ENCODE measurements at regions not wholly inside any gene's neighbourhood (a gene's known extent, or its start where the extent isn't known, plus 50 kb on each side); places are given as distances from the start of the nearest gene placed in this dataset.

GRCh38 chr17:63125987-63126386 lies 160.0 kb downstream of the TANC2 start:
- DNase-seq: no peak

- no peak for DNase-seq
Observed at GRCh38 chr17:63126607-63127006, 160.6 kb downstream of the TANC2 start.

GRCh38 chr17:63132459-63132911 lies 166.4 kb downstream of the TANC2 start:
- DNase-seq: no peak

GRCh38 chr17:63133491-63133890 lies 167.5 kb downstream of the TANC2 start:
- no peak for DNase-seq

- DNase-seq: no peak
Observed at GRCh38 chr17:63134867-63135266, 168.8 kb downstream of the TANC2 start.

- no peak for DNase-seq
Observed at GRCh38 chr17:63136369-63137012, 170.5 kb downstream of the TANC2 start.

GRCh38 chr17:63137163-63137562 lies 171.1 kb downstream of the TANC2 start:
- no peak for DNase-seq

GRCh38 chr17:63138713-63139112 lies 172.7 kb downstream of the TANC2 start:
- no peak for DNase-seq

- DNase-seq: no peak
Observed at GRCh38 chr17:63139356-63139755, 173.3 kb downstream of the TANC2 start.

GRCh38 chr17:63140255-63140654 lies 174.2 kb downstream of the TANC2 start:
- peak in 2 of 58 donors; percentile 32 to 47 for DNase-seq

GRCh38 chr17:63142836-63143235 lies 176.8 kb downstream of the TANC2 start:
- no peak for DNase-seq

- DNase-seq: no peak
Observed at GRCh38 chr17:63150490-63150889, 184.5 kb downstream of the TANC2 start.

GRCh38 chr17:63150994-63151464 lies 185.0 kb downstream of the TANC2 start:
- DNase-seq: no peak

- DNase-seq: peak in 3 of 58 donors; percentile 7 to 46 (median 8)
Observed at GRCh38 chr17:63151941-63152523, 186.0 kb downstream of the TANC2 start.

GRCh38 chr17:63153488-63153887 lies 187.5 kb downstream of the TANC2 start:
- peak in 5 of 58 donors; percentile 5 to 47 (median 14) for DNase-seq

- DNase-seq: no peak
Observed at GRCh38 chr17:63154586-63155244, 188.7 kb downstream of the TANC2 start.

- no peak for DNase-seq
Observed at GRCh38 chr17:63156986-63157385, 191.0 kb downstream of the TANC2 start.

- DNase-seq: no peak
Observed at GRCh38 chr17:63162406-63163157, 196.5 kb downstream of the TANC2 start.

GRCh38 chr17:63163158-63163520 lies 197.1 kb downstream of the TANC2 start:
- no peak for DNase-seq

GRCh38 chr17:63165400-63165799 lies 199.4 kb downstream of the TANC2 start:
- DNase-seq: no peak

- no peak for DNase-seq
Observed at GRCh38 chr17:63170795-63171194, 204.8 kb downstream of the TANC2 start.

All from anterior cingulate cortex (tissue), 58 donors.